DND-41 (cell line): ENCODE measurements at regions not wholly inside any gene's neighbourhood (a gene's known extent, or its start where the extent isn't known, plus 50 kb on each side); places are given as distances from the start of the nearest gene placed in this dataset.

Experiments
- CTCF ChIP-seq: IDR thresholded peaks from 2 replicates; pipeline ENCODE4 v1.5.1; 2012; ENCODE audit warnings: borderline replicate concordance, low read length, moderate library complexity, mild to moderate bottlenecking; ENCODE audit not compliant: poor library complexity, severe bottlenecking; ENCODE audit errors: extremely low read depth
- EZH2 ChIP-seq: IDR thresholded peaks from 3 replicates; pipeline ENCODE4 v1.6.1; 2012; ENCODE audit warnings: borderline replicate concordance, low read depth, mild to moderate bottlenecking, moderate library complexity, low read length, inconsistent platforms; ENCODE audit not compliant: severe bottlenecking

GRCh38 chr1:68975212-68975933 lies 478.5 kb upstream of the DEPDC1 start:
- no peak for TF ChIP-seq CTCF
- no peak for TF ChIP-seq EZH2
